GM18511 (cell line): ENCODE measurements at regions not wholly inside any gene's neighbourhood (a gene's known extent, or its start where the extent isn't known, plus 50 kb on each side); places are given as distances from the start of the nearest gene placed in this dataset.
"Not testable (repeated sequence)": the region's sequence is repeated elsewhere in the genome, so short reads cannot be mapped to it uniquely, and the experiment has no call there.

Experiments used
- ATAC-seq: cut with Tn5 transposase; IDR thresholded peaks from one replicate; pipeline ENCODE4 v1.9.1; 2021; ENCODE audit warnings: mild to moderate bottlenecking, moderate library complexity; ENCODE audit not compliant: unreplicated experiment

- no peak for ATAC-seq
These were observed 560.5 kb upstream of the ADAMTS16 start for GRCh38 chr5:4579679-4580078.

- no peak for ATAC-seq
These were observed 559.4 kb upstream of the ADAMTS16 start for GRCh38 chr5:4580772-4581171.

GRCh38 chr5:4581289-4581688 lies 558.8 kb upstream of the ADAMTS16 start:
- ATAC-seq: no peak

GRCh38 chr5:4584982-4585381 lies 555.1 kb upstream of the ADAMTS16 start:
- ATAC-seq: no peak

- no peak for ATAC-seq
These were observed 526.7 kb upstream of the ADAMTS16 start for GRCh38 chr5:4613440-4613839.

- ATAC-seq: no peak
These were observed 526.0 kb upstream of the ADAMTS16 start for GRCh38 chr5:4614088-4614487.

GRCh38 chr5:4615369-4615768 lies 524.8 kb upstream of the ADAMTS16 start:
- not testable (repeated sequence) for ATAC-seq

- ATAC-seq: no peak
These were observed 514.8 kb upstream of the ADAMTS16 start for GRCh38 chr5:4625206-4625896.

GRCh38 chr5:4627131-4627530 lies 513.0 kb upstream of the ADAMTS16 start:
- ATAC-seq: no peak

- ATAC-seq: no peak
These were observed 512.2 kb upstream of the ADAMTS16 start for GRCh38 chr5:4627929-4628328.

GRCh38 chr5:4628645-4629385 lies 511.3 kb upstream of the ADAMTS16 start:
- no peak for ATAC-seq

GRCh38 chr5:4630031-4630430 lies 510.1 kb upstream of the ADAMTS16 start:
- ATAC-seq: no peak

GRCh38 chr5:4634342-4634741 lies 505.8 kb upstream of the ADAMTS16 start:
- ATAC-seq: no peak

GRCh38 chr5:4636378-4636777 lies 503.8 kb upstream of the ADAMTS16 start:
- no peak for ATAC-seq

- no peak for ATAC-seq
These were observed 500.2 kb upstream of the ADAMTS16 start for GRCh38 chr5:4639946-4640345.

GRCh38 chr5:4640795-4641194 lies 499.3 kb upstream of the ADAMTS16 start:
- ATAC-seq: no peak

- ATAC-seq: no peak
These were observed 497.6 kb upstream of the ADAMTS16 start for GRCh38 chr5:4642525-4642924.

- no peak for ATAC-seq
These were observed 496.9 kb upstream of the ADAMTS16 start for GRCh38 chr5:4643190-4643589.

- no peak for ATAC-seq
These were observed 496.2 kb upstream of the ADAMTS16 start for GRCh38 chr5:4643960-4644359.

GRCh38 chr5:4646715-4647375 lies 493.3 kb upstream of the ADAMTS16 start:
- no peak for ATAC-seq

GRCh38 chr5:4647955-4648354 lies 492.2 kb upstream of the ADAMTS16 start:
- ATAC-seq: no peak
